HG03175 (cell line): ENCODE measurements at regions not wholly inside any gene's neighbourhood (a gene's known extent, or its start where the extent isn't known, plus 50 kb on each side); places are given as distances from the start of the nearest gene placed in this dataset.
"Not testable (repeated sequence)": the region's sequence is repeated elsewhere in the genome, so short reads cannot be mapped to it uniquely, and the experiment has no call there.

Experiments used
- ATAC-seq: cut with Tn5 transposase; IDR thresholded peaks from one replicate; pipeline ENCODE4 v1.9.1; 2021; ENCODE audit warnings: mild to moderate bottlenecking, moderate library complexity; ENCODE audit not compliant: unreplicated experiment

DNA sequence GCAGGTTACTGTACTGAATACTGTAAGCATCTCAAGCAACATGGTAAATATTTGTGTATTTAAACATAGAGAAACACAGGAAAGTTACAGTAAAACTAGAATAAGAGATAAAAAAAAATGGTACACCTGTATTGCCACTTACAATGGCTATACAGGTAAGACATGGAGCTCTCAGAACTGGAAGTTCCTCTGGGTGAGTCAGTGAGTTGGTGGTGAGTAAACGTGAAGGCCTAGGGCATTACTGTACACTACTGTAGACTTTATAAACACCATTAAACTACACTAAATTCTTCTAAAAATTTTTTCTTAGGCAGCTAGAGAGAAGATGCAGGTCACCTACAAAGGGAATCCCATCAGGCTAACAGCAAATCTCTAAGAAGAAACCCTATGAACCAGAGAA is 872.9 kb downstream of the TAF11L14 start:
- no peak for ATAC-seq

DNA sequence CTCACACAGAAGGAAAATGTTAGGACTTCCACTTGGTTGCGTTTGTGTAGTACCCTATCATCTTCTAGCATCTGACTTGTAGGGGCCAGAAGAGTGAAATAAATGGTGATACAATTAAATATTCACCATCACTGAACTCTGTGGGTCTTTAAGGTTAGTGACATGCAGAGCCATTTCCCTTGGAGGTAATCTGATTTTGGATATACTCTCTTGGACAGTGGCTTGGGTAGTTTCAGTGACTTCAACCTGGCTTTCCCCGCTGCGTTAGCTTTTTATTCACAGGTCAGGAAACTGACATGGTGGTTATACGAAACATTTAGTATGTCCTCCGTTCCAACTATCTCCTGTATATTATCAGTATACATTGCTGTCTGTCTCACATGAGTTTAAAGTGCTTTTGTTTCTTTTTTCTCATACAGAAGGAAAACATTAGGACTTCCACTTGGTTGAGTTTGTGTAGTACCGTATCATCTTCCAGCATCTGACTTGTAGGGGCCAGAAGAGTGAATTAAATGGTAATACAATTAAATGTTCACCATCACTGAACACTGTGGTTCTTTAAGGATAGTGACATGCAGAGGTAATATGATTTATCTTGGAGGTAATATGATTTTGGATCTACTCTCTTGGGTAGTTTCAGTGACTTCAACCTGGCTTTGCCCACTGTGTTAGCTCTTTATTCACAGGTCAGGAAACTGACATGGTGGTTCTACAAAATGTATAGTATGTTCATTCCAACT is 883.6 kb downstream of the TAF11L14 start:
- ATAC-seq: no peak

DNA sequence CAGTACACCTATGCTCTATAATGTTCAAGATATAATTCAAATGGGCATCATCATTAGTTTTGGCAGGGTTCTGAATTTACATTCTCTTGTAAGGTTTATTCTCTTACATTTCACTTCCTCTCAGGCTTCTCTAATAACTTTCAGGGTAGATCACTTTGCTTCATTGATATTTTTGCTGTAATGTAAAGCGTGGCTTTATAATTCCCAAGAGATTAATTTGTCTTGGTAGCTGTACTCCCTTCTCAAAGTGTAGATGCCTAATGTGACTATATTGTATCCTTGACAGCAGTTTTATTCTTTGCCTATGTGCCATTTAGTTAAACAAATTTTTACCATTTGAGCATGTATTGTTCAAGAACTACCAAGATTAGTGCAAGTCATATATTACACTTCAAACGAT is 889.1 kb downstream of the TAF11L14 start:
- no peak for ATAC-seq

DNA sequence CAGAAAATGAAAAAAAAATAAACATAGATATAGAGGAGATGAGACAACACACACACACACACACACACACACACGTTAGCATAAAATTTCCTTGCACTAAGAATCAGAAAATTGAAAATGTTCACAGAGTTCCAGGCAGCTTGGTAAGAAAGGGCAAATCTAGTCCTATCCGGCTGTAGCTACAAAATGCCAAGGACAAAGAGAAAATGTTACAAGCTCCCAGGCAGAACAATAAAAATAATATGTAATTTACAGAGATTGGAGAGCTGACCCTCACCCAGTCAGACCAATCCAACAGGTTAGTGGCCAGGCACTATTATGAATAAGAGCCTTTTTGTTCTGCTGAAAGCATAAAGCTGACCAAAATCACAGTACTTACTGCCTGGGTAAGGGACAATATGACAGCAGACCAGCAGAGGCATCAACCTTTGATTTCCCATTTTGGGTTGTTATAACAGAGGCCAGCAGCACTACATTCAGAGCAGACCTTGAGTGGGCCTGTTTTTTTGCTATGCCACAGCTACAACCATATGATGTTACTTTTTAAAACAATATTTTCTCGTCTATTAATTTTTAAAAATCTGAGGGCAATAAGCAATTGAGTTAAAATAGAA is 892.6 kb downstream of the TAF11L14 start:
- no peak for ATAC-seq

DNA sequence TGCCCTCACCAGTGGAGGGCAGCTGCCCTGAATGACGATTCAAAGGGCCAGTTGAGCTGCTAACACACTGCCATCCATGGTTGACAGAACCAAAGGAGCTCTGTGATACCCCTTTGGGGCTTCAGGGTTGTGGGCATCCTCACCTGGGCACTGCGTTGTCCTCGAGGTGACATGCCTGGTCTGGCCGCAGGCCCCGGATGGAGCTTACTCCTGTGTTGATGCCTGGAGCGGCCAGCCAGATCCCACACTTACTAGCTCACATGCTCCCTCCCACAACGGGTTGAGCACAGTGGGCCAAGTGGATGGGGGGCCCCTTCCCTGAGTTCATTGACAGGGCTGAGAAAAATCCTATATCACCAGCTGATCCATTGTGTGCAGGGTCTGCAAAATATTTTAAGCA is 898.9 kb downstream of the TAF11L14 start:
- ATAC-seq: no peak

GRCh38 chr5:18534119-18534518 is 899.9 kb downstream of the TAF11L14 start:
- ATAC-seq: no peak

GRCh38 chr5:18535753-18536152 is 901.5 kb downstream of the TAF11L14 start:
- not testable (repeated sequence) for ATAC-seq

- no peak for ATAC-seq
Measured at GRCh38 chr5:18544421-18544820, 910.2 kb downstream of the TAF11L14 start.

- ATAC-seq: no peak
Measured at GRCh38 chr5:18546591-18546990, 912.3 kb downstream of the TAF11L14 start.

- no peak for ATAC-seq
Measured at GRCh38 chr5:18551716-18552115, 917.5 kb downstream of the TAF11L14 start.

DNA sequence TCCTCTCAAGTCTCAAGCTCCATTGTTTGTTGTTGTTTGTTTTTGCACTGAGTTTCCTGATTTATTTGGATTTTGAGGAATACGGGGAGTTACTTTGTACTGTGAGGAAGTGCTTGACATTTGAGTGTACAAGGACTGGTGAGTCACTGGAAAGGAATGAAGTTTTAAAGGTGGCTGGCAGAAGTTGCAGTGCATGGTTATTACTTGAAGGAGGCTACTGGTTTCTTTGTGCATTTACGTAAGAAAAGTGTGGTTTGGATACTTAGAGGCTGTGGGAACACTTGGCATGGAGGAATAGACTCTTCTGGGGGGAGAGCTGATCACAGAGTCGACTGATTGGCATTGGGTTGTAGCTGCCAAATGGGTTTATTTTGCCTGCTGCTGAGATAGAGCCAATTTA is 919.0 kb downstream of the TAF11L14 start:
- no peak for ATAC-seq

- no peak for ATAC-seq
Measured at GRCh38 chr5:18560602-18561001, 926.3 kb downstream of the TAF11L14 start.

- no peak for ATAC-seq
Measured at GRCh38 chr5:18563853-18564252, 929.6 kb downstream of the TAF11L14 start.

DNA sequence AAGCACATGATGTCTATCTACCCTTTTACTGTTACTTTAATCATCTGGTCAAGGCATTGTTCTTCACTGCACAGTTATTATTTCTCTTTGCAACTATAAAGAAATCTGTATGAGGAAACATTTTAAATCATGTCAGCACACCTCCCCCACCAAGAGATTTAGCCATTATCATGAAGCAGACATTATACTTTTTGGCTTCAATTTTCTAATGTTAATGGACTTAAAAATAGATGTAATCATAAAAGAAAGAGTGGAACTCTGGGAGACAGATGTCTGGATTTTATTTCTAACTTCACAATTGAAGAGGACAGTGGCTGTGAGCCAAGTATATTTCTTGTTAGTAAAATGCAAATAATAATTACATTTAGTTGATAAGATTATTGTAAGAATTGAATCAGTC is 932.4 kb downstream of the TAF11L14 start:
- no peak for ATAC-seq

DNA sequence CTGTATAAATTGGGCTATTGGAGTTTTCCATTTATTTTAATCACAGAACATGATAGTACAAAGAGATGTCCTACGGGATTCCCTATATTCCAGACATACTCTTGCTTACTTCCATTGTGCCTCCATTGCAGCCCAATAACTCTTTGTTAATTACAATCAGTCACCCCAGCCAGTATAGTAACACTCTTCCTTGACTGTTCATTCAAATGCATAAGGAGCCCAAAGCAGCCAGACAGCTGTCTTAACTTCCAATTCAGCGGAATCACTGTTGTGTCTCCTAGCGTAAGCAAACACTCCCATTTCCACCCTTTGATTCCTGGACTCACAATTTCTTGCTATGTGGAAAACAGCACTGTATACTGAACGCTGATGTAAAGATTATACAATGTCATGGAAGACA is 942.3 kb downstream of the TAF11L14 start:
- ATAC-seq: no peak

GRCh38 chr5:18601185-18601584 is 966.9 kb downstream of the TAF11L14 start:
- ATAC-seq: no peak

- ATAC-seq: no peak
Measured at GRCh38 chr5:18602402-18602801, 968.1 kb downstream of the TAF11L14 start.

DNA sequence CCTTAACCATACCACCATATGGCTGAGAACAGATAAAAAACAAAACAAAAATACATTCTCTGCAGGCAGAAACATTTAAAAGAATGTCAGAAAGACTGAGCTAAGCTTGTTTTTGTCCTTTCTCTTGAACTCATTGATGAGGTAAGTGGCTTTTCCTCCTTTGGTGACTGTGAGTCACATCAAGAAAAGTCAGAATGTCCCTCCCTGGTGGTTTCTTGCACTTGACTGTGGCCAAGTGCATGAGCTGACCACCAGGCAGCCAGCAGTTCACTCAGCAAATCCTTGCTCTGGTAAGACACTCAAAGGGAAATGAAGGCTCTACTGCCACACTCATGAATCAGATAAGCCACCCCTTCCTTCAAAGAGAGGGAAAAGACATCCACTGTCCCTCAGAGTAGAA is 970.9 kb downstream of the TAF11L14 start:
- ATAC-seq: no peak

GRCh38 chr5:18607570-18607969 is 973.3 kb downstream of the TAF11L14 start:
- ATAC-seq: no peak

- ATAC-seq: not testable (repeated sequence)
Measured at GRCh38 chr5:18617191-18617590, 982.9 kb downstream of the TAF11L14 start.

- ATAC-seq: no peak
Measured at GRCh38 chr5:18630458-18631045, 996.3 kb downstream of the TAF11L14 start.
